GM23338 (cell line): ENCODE measurements at regions not wholly inside any gene's neighbourhood (a gene's known extent, or its start where the extent isn't known, plus 50 kb on each side); places are given as distances from the start of the nearest gene placed in this dataset.
"Not testable (repeated sequence)": the region's sequence is repeated elsewhere in the genome, so short reads cannot be mapped to it uniquely, and the experiment has no call there.

Experiments
- ATAC-seq: fragments of 200-7000 bp; cut with Tn5 transposase; 3 replicates; pipeline ENCODE4 v1.9.1; 2020
- DNase-seq: peaks from one replicate; pipeline ENCODE4 v3.0.0-alpha.2; 2015; ENCODE audit warnings: low spot score
- H2AFZ ChIP-seq: fragments of 200-600 bp; sonication (generic); 2 replicates; pipeline ENCODE4 v1.8.0; 2016; ENCODE audit warnings: antibody characterized with exemption, mild to moderate bottlenecking, moderate library complexity
- H3F3A ChIP-seq: fragments of 200-600 bp; sonication (generic); replicated peaks from 2 replicates; pipeline ENCODE4 v1.8.0; 2017; ENCODE audit warnings: antibody characterized with exemption, mixed run types, low read depth
- H3K27ac ChIP-seq: fragments of 200-600 bp; sonication (generic); 2 replicates; pipeline ENCODE4 v1.6.1; 2016; ENCODE audit warnings: low read depth
- H3K27me3 ChIP-seq: fragments of 200-600 bp; sonication (generic); 2 replicates; pipeline ENCODE4 v1.8.0; 2016; ENCODE audit warnings: mild to moderate bottlenecking, mixed run types, moderate library complexity; ENCODE audit not compliant: insufficient read depth
- H3K36me3 ChIP-seq: fragments of 200-600 bp; sonication (generic); 2 replicates; pipeline ENCODE4 v1.8.0; 2016; ENCODE audit warnings: mild to moderate bottlenecking; ENCODE audit not compliant: insufficient read depth
- H3K4me1 ChIP-seq: fragments of 200-600 bp; sonication (generic); 2 replicates; pipeline ENCODE4 v1.8.0; 2016; ENCODE audit warnings: mild to moderate bottlenecking, moderate library complexity; ENCODE audit not compliant: insufficient read depth
- H3K4me2 ChIP-seq: fragments of 200-600 bp; sonication (generic); 2 replicates; pipeline ENCODE4 v1.7.1; 2017; ENCODE audit warnings: mixed run types
- H3K4me3 ChIP-seq: fragments of 200-600 bp; sonication (generic); 2 replicates; pipeline ENCODE4 v1.6.1; 2016; ENCODE audit warnings: mixed run types
- H3K79me2 ChIP-seq: fragments of 200-600 bp; sonication (generic); replicated peaks from 2 replicates; pipeline ENCODE4 v1.8.0; 2017; ENCODE audit warnings: mild to moderate bottlenecking; ENCODE audit not compliant: insufficient read depth
- H3K9me2 ChIP-seq: fragments of 200-600 bp; sonication (generic); 2 replicates; pipeline ENCODE4 v1.8.0; 2017; ENCODE audit not compliant: insufficient read depth
- H4K20me1 ChIP-seq: fragments of 200-600 bp; sonication (generic); replicated peaks from 2 replicates; pipeline ENCODE4 v1.8.0; 2017; ENCODE audit warnings: mild to moderate bottlenecking; ENCODE audit not compliant: insufficient read depth
- H3K27ac Mint-ChIP-seq: 2 replicates; pipeline ENCODE4 v1.8.0; 2020; ENCODE audit warnings: inconsistent platforms, mild to moderate bottlenecking, moderate library complexity, mixed read lengths
- H3K27me3 Mint-ChIP-seq: 3 replicates; pipeline ENCODE4 v1.8.0; 2022; ENCODE audit warnings: low read depth, mild to moderate bottlenecking, moderate library complexity, mixed read lengths, inconsistent platforms; ENCODE audit not compliant: insufficient read depth, poor library complexity
- H3K36me3 Mint-ChIP-seq: 3 replicates; pipeline ENCODE4 v1.8.0; 2021; ENCODE audit warnings: low read depth, mild to moderate bottlenecking, inconsistent platforms, moderate library complexity, mixed read lengths
- H3K4me1 Mint-ChIP-seq: 3 replicates; pipeline ENCODE4 v1.8.0; 2020; ENCODE audit warnings: mild to moderate bottlenecking, inconsistent platforms, mixed read lengths
- H3K4me3 Mint-ChIP-seq: 3 replicates; pipeline ENCODE4 v1.8.0; 2021; ENCODE audit warnings: moderate library complexity, mild to moderate bottlenecking, inconsistent platforms, mixed read lengths
- H3K9me3 Mint-ChIP-seq: 3 replicates; pipeline ENCODE4 v1.8.0; 2020; ENCODE audit warnings: moderate library complexity, mild to moderate bottlenecking, inconsistent platforms, mixed read lengths
- CREB1 ChIP-seq: fragments of 250-450 bp; sonication (Bioruptor Pico); IDR thresholded peaks from 2 replicates; pipeline ENCODE4 v1.5.0; 2020; ENCODE audit warnings: low read depth, mild to moderate bottlenecking, moderate library complexity
- CTCF ChIP-seq, 2 experiments: fragments of 200-600 bp in 1 of 2; sonication (generic) in 1 of 2; conservative IDR thresholded peaks; 2 replicates each; pipeline versions ENCODE4 v1.5.1 to v1.6.1; 2016 to 2017; ENCODE audit warnings: antibody characterized with exemption in 2 of 2, low read depth in 2 of 2, mild to moderate bottlenecking in 2 of 2, moderate library complexity in 1 of 2
- EZH2 ChIP-seq: fragments of 200-600 bp; sonication (generic); IDR thresholded peaks from one replicate; pipeline ENCODE4 v1.8.0; 2017; ENCODE audit warnings: antibody characterized with exemption, mild to moderate bottlenecking, low read depth; ENCODE audit not compliant: unreplicated experiment
- POLR2AphosphoS5 ChIP-seq: IDR thresholded peaks from 2 replicates; pipeline ENCODE4 v1.6.1; 2016; ENCODE audit warnings: antibody characterized with exemption, low read depth
- ZNF462 ChIP-seq: fragments of 250-450 bp; sonication (Bioruptor Pico); IDR thresholded peaks from 2 replicates; pipeline ENCODE4 v1.5.0; 2020; ENCODE audit warnings: mild to moderate bottlenecking, moderate library complexity

GRCh38 chr2:23056846-23057245 lies 328.1 kb upstream of the KLHL29 start:
- not testable (repeated sequence) for H3K27me3 Mint-ChIP-seq, H3K79me2 ChIP-seq, H4K20me1 ChIP-seq, ATAC-seq, H3K4me1 ChIP-seq, H2AFZ ChIP-seq, H3F3A ChIP-seq, H3K4me3 Mint-ChIP-seq, H3K36me3 Mint-ChIP-seq, H3K36me3 ChIP-seq, H3K4me1 Mint-ChIP-seq, H3K9me2 ChIP-seq, H3K27ac Mint-ChIP-seq, H3K27me3 ChIP-seq, H3K27ac ChIP-seq, H3K9me3 Mint-ChIP-seq, DNase-seq, H3K4me3 ChIP-seq, H3K4me2 ChIP-seq

GRCh38 chr2:23058435-23058834 lies 326.5 kb upstream of the KLHL29 start:
- Histone ChIP-seq H3K4me3 (no peak overlapping the region), H3K4me1 (no peaks in the 10 kb centered on the region), H3K4me2 (no peak overlapping the region), H2AFZ (no peak overlapping the region), H3K27ac (no peak overlapping the region), H3K36me3 (no peaks in the 10 kb centered on the region), H3K27me3 (no peaks in the 10 kb centered on the region), H3K79me2 (no peaks in the 10 kb centered on the region), H3K9me2 (0 out of 2 replicates have a peak, but pooled peaks cover 5% of the 10 kb centered on the region), H4K20me1 (no peaks in the 10 kb centered on the region), H3F3A (no peaks in the 10 kb centered on the region)
- Mint-ChIP-seq H3K4me1 (no peaks in the 10 kb centered on the region), H3K27ac (no peak overlapping the region), H3K9me3 (no peaks in the 10 kb centered on the region), H3K27me3 (peaks cover 6% of the 10 kb centered on the region), H3K36me3 (no peaks in the 10 kb centered on the region; the same call in 2 of the 3 replicates), H3K4me3 (no peak overlapping the region)
- DNase-seq (no peak), ATAC-seq (no peak)
- TF ChIP-seq EZH2 = no peak

DNA sequence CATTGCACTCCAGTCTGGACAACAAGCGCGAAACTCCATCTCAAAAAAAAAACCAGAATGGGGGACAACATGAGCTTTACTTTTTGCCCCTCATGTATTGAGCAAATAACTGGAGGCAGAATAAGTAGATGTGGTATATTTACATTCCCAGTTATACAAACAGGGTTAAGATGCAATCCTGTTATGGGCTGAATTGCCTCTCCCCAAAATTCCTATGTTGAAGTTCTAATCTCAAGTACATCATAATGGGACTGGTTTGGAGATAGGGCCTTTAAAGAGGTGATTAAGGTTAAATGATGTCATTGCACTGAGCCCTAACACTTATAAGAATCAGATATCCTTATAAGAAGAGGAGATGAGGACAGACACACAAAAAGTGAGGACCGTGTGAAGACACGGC lies 319.8 kb upstream of the KLHL29 start:
- no peak for ATAC-seq
- TF ChIP-seq ZNF462 (CRISPR knock-in tag) = no peak
- no peak for TF ChIP-seq CREB1 (CRISPR knock-in tag)
- no peak for TF ChIP-seq CTCF (conservative IDR thresholded peaks at IDR 0.05; ENCODE audit: low read depth in 2 of 2)
- TF ChIP-seq POLR2AphosphoS5 = no peak
- TF ChIP-seq EZH2 = no peak

More for the DNA sequence above, 319.8 kb upstream of the KLHL29 start:
- Mint-ChIP-seq H3K4me3 (no peak overlapping the region), H3K27me3 (peaks cover 9% of the 10 kb centered on the region), H3K27ac (no peak overlapping the region), H3K36me3 (no peaks in the 10 kb centered on the region; the same call in 2 of the 3 replicates), H3K4me1 (no peaks in the 10 kb centered on the region), H3K9me3 (0 out of 3 replicates have a peak, but pooled peaks cover 3% of the 10 kb centered on the region)
- no peaks in the 10 kb centered on the region for H4K20me1 ChIP-seq
- no peak overlapping the region for H3K4me3 ChIP-seq
- no peak overlapping the region for H3K4me2 ChIP-seq
- no peak overlapping the region for H2AFZ ChIP-seq
- H3K27me3 ChIP-seq = no peaks in the 10 kb centered on the region
- no peak overlapping the region for H3K27ac ChIP-seq
- no peak for DNase-seq
- H3F3A ChIP-seq = no peaks in the 10 kb centered on the region
- H3K9me2 ChIP-seq = peaks cover 18% of the 10 kb centered on the region
- H3K79me2 ChIP-seq = no peaks in the 10 kb centered on the region
- no peaks in the 10 kb centered on the region for H3K36me3 ChIP-seq
- no peaks in the 10 kb centered on the region for H3K4me1 ChIP-seq
